GM21723 (cell line): ENCODE measurements at regions not wholly inside any gene's neighbourhood (a gene's known extent, or its start where the extent isn't known, plus 50 kb on each side); places are given as distances from the start of the nearest gene placed in this dataset.
"Not testable (repeated sequence)": the region's sequence is repeated elsewhere in the genome, so short reads cannot be mapped to it uniquely, and the experiment has no call there.

ENCODE experiments used
- ATAC-seq: cut with Tn5 transposase; IDR thresholded peaks from one replicate; pipeline ENCODE4 v1.9.1; 2021; ENCODE audit warnings: mild to moderate bottlenecking, moderate library complexity; ENCODE audit not compliant: unreplicated experiment

GRCh38 chr3:8112587-8112986 lies 389.0 kb upstream of the LMCD1 start:
- ATAC-seq: no peak

- no peak for ATAC-seq
Observed at GRCh38 chr3:8113626-8114025, 388.0 kb upstream of the LMCD1 start.

GRCh38 chr3:8128686-8129085 lies 372.9 kb upstream of the LMCD1 start:
- ATAC-seq: no peak

- ATAC-seq: no peak
Observed at GRCh38 chr3:8136553-8136952, 365.1 kb upstream of the LMCD1 start.

- ATAC-seq: no peak
Observed at GRCh38 chr3:8143186-8143585, 358.4 kb upstream of the LMCD1 start.

- ATAC-seq: no peak
Observed at GRCh38 chr3:8145661-8146060, 356.0 kb upstream of the LMCD1 start.

- ATAC-seq: no peak
Observed at GRCh38 chr3:8147711-8148110, 353.9 kb upstream of the LMCD1 start.

- ATAC-seq: no peak
Observed at GRCh38 chr3:8152821-8153418, 348.7 kb upstream of the LMCD1 start.

- no peak for ATAC-seq
Observed at GRCh38 chr3:8153800-8154199, 347.8 kb upstream of the LMCD1 start.

GRCh38 chr3:8154617-8155016 lies 347.0 kb upstream of the LMCD1 start:
- ATAC-seq: no peak

GRCh38 chr3:8156138-8156537 lies 345.5 kb upstream of the LMCD1 start:
- no peak for ATAC-seq

- ATAC-seq: no peak
Observed at GRCh38 chr3:8156831-8157230, 344.8 kb upstream of the LMCD1 start.

- ATAC-seq: no peak
Observed at GRCh38 chr3:8157640-8158039, 344.0 kb upstream of the LMCD1 start.

- ATAC-seq: no peak
Observed at GRCh38 chr3:8164145-8164544, 337.5 kb upstream of the LMCD1 start.

GRCh38 chr3:8166014-8166413 lies 335.6 kb upstream of the LMCD1 start:
- ATAC-seq: no peak

- ATAC-seq: no peak
Observed at GRCh38 chr3:8170971-8171508, 330.6 kb upstream of the LMCD1 start.

- ATAC-seq: no peak
Observed at GRCh38 chr3:8173892-8174291, 327.7 kb upstream of the LMCD1 start.

- ATAC-seq: not testable (repeated sequence)
Observed at GRCh38 chr3:8176759-8177483, 324.7 kb upstream of the LMCD1 start.

- ATAC-seq: not testable (repeated sequence)
Observed at GRCh38 chr3:8178516-8178915, 323.1 kb upstream of the LMCD1 start.

GRCh38 chr3:8182904-8183303 lies 318.7 kb upstream of the LMCD1 start:
- ATAC-seq: no peak

- peak; percentile 79 for ATAC-seq
Observed at GRCh38 chr3:8183627-8184026, 318.0 kb upstream of the LMCD1 start.

GRCh38 chr3:8186213-8186612 lies 315.4 kb upstream of the LMCD1 start:
- no peak for ATAC-seq
